HG02885 (cell line): ENCODE measurements at regions not wholly inside any gene's neighbourhood (a gene's known extent, or its start where the extent isn't known, plus 50 kb on each side); places are given as distances from the start of the nearest gene placed in this dataset.
A peak's percentile ranks its signal among the peaks of the same experiment; 100 is the strongest.
"Not testable (repeated sequence)": the region's sequence is repeated elsewhere in the genome, so short reads cannot be mapped to it uniquely, and the experiment has no call there.

Source experiments
- ATAC-seq: cut with Tn5 transposase; IDR thresholded peaks from one replicate; pipeline ENCODE4 v1.9.1; 2021; ENCODE audit warnings: mild to moderate bottlenecking; ENCODE audit not compliant: unreplicated experiment, poor library complexity

DNA sequence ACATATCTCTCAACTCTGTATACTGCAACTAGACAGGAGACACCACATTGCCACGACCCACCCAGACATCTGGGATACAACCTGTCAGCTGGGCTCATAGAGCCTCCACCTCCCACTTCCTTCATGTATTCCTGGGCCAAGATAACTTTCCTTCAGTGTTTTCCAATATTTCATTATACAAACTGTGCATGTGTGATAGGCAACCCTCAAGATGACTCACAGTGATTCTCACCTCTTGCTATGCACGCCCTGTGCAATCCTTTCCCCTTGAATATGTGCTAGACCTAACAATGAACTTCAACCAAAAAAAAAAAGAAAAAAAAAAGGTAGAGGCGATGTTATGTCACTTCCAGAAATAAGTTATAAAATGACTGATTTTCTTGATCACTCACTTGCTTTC is 138.0 kb upstream of the ALCAM start:
- no peak for ATAC-seq

DNA sequence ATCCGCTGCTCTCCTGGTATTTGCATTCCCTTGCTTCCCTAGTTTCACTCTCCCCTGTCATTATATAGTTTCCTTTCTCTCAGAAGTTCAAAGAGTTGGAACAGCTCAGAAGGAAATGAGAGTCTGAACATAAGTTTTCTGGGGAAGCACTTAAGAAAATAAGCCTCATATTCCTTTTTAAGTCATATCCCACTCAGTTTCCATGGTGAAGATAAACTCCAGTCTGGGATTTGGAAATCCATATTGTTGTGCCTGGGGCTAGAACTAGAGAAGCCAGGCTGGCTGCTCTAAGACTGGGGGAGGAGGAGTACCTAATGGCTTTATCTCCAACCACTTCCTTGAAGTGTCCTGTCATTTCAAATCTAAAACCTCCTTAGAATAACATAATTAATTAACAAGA is 134.2 kb upstream of the ALCAM start:
- ATAC-seq, result no peak

DNA sequence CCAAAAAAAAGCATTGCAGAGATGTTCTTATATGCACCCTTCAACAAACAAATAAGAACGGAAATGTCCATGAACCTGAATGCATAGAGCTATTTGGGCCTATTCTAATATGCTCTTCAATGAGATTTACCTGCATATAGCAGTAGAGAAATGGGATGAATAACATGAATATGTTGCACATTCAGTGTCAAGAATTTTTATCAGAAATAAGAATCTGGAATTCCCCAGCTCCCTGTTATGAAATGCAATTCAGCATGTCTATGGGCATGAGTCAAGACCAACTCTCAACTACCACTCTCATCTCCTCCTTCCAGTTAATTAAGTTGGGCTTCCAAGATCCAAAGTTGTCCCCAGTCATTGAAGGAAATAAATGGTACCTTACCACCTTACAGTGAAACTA is 133.7 kb upstream of the ALCAM start:
- ATAC-seq, result no peak

DNA sequence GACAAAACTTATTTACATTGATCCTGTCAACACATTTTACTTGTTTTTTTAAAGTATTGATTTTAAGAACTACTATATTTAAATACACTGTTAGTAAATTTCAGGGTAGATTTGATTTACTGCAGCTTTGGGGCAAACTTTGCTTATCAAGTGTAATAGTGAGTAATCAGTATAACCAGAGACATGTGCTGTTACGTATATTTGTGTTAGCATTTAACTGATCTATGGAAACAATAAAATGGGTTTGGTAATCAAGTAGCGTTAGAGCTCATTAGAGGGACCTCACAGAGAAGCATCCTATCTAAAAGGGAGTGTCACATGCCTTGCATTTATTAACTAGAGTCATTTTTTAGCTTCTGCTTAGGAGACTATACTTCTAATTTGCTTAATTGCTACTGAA is 131.5 kb upstream of the ALCAM start:
- ATAC-seq, result no peak

DNA sequence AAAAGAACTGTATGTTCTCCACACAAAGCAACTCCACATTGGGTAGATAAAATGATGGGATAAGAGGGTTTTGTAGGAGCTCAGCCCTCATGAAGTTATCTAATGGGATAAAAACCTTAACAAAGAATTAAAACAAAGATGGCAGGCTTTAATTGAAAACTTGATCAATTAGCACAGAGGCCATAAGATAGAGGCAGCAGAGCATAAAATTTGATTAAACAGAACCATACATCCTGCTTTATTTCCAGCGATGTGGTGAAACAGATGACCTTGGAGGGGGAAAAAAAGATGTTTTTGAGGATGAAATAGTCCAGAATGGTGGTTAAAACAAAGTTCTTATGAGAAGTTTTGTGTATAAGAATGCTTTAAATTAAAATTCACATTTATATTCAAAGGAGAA is 130.9 kb upstream of the ALCAM start:
- no peak for ATAC-seq

DNA sequence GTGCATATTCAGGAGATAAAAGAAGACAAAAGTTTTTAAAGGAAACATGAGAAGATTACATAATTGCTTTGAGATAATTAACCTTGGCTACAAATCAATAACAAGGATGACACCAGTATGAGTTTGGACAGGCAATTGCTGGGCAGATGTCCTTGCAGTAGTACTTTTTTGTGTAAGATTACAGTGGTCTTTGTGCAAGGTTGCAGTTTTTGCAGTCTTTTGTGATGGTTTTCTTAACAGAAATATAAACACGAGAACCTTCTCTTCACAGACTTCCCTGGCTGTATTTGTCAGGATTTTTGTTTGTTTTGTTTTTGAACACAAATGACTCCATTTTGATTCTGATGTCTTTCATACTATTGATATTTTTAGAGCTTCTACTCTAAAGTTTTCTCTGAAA is 128.3 kb upstream of the ALCAM start:
- ATAC-seq, result no peak

DNA sequence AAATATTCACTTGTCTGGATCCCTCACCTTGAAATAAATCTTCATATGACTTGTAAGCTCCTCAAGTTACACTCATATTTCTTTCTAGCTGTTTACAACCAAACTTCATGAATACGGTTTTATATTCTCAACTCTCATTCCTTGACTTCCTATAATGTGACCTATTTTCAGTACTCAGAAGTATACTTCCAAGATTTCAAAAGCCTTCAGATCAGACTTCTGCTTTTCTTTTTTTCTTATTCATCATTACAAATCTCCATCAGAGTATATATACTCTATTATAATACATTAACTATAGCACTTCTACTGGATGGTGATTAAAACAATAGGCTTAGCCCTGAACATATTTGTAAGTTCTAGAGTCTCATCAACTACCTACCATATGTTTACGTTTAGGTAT is 123.6 kb upstream of the ALCAM start:
- no peak for ATAC-seq

DNA sequence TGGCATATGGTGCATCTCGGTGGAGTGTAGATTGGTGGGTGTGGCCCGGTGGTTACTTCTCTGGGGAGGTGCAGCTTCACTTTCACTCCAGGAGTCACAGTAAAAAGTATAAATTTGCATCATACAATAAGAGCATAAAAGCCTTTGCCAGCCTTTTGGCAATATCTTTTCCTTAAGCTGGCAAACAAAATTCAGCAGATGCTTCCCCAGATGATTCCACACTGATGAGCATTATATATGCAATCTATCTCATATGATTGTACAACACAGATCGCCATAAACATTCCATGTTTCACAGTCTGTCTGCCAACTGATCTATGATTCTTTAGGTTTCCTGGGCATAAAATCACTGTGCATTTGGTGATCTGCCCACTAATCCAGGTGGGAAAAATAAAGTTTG is 120.2 kb upstream of the ALCAM start:
- no peak for ATAC-seq

DNA sequence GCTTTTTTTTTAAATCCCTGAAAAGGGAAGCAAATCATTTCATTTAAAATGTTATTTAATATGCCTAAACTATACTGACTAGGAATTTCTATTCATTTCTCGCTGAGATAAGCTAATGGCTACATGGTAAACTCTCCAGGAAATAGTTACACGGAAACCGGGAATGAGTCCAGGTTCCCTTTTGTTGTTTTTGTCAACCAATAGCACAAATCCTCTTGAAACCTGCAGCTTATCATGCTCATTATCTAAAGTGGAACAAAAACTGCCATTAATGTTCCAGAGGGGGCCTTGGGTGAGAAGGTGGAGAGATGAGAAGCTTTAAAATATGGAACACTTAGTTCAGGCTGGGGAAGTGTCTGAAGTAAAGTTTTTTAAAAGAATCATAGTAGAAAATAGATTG is 113.5 kb upstream of the ALCAM start:
- no peak for ATAC-seq

DNA sequence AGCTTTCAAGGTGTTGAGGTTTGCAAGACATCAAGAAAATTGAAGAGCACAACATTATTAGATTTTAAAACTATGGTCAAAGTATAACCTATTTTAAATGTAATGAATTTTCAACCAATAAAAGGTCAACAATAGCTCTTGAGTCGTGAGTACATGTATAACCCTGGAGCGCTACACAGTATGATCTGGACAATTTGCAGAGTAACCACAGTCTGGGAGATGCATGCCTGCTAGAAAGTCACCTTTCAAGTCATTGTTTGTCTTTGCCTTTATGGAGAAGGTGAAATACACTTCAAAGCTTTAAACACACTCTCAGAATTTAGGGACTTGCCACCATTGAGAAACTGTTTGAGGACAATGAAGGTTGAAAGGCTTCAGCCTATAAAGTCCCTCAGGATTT is 112.6 kb upstream of the ALCAM start:
- no peak for ATAC-seq

DNA sequence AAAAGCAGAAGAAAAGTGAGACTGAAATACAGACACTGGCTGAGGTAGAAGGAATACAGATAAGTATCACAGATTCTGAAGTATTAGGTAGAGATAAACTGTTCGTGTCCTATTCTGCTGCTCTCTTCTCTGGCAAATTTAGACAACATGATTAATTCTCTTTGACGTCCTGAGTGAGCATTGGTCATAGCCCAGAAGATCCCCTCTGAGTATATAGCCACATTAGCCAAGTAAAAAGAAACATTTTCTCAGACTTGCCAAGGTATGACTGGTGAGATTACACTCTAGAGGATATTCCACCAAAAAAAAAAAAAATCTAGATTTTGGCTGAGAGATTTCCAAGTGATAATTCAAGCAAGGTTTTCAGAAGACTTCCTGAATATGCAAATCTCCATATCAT is 111.4 kb upstream of the ALCAM start:
- ATAC-seq, result no peak

DNA sequence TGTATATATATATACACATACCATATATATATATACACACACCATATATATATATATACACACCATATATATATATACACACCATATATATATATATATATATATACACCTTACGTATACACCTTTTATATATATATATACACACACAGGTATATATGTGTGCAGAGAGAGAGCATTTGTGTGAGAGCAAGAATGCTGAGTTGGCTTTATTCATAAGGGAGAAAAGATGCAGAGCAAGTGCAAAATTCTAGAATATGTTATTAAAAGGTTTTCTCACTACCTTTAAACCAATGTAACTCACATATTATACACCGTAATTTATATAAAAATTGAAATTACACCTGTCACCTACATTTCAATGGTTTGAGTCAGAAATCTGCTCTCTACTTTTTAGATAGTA is 107.2 kb upstream of the ALCAM start:
- no peak for ATAC-seq

DNA sequence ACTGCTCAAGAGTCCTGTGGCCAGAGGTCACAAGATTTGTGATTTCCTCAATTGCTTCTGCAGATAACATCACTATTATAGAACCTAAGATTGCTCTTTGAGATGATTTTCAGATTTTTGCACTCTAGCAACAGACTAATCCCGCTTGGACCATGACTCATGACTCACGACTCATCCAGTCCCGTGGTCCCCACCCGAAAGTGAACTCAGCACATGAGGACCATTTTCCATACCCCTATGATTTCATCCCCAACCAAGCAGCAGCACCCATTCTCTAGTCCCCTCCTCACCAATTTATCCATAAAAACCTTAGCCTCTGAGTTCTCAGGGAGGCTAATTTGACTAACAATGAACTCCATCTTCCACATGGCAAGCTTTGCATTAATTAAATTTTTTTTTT is 106.3 kb upstream of the ALCAM start:
- no peak for ATAC-seq

DNA sequence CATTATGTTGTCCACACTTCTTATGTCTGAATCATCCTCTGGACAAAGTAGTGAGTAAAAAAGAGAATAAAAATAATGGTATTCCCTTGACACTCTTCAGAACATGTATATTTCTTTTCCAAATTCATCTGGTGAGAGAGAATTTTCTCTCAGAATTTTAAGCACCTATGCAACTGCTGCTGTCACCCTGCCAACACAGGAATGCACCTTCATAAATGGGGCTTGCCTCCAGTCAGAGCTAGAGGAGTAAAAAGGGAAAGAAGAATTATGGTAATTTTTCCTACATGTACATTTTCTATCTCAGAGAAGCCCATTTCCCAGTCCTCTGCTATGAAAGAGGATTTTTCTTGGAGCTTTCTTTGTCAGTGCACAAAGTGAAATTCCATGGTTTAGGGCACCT is 92.2 kb upstream of the ALCAM start:
- ATAC-seq, result no peak

DNA sequence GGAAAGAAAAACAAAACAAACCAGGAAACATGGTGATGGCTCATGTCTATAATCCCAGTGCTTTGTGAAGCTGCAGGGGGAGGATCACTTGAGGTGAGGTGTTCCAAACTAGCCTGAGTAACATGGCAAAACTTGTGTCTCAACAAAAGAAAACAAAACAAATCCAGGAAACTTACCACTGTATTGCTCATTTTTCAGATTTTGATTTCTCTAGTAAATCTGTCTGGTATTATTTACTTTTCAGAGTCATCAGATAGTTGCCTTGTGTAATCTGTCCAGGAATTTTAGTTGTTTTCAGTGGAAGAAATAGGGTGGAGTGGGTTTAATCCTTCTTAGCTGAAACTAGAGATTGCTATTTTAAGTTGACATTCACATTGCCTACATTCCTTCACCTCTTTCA is 91.8 kb upstream of the ALCAM start:
- no peak for ATAC-seq

DNA sequence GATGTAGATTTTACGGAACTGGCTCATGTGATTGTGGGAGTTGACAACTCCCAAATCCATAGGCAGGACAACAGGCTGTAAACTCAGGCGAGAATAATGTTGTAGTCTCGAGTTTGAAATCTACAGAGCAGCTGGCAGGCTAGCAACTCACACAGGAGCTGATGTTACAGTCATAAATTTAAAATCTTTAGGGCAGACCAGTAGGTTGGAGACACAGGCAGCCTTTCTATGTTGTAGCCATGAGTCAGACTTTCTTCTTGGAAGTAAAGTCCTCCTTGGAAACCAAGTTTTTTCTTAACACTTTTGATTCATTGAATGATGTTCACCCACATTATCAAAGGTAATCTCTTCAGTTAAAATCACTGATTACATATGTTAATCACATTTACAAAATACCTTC is 89.1 kb upstream of the ALCAM start:
- no peak for ATAC-seq

DNA sequence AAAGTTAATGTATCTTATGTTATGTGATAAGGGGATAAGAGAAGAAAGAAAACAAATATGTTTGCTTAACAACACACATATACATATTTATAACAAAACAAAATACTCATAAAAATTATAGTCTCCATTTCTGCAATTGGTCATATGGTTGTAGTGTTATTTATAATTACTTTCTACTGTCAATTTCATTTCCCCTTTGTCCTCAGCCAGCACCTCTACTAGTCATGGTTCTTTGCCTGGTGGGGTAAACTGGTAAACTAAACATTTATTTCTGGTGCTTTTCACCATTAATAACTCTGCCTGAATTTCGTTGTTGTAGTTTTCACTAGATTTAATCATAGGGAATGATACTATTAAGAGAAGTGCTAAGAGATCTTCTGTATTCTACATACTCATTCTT is 88.0 kb upstream of the ALCAM start:
- ATAC-seq, result peak; percentile 63

DNA sequence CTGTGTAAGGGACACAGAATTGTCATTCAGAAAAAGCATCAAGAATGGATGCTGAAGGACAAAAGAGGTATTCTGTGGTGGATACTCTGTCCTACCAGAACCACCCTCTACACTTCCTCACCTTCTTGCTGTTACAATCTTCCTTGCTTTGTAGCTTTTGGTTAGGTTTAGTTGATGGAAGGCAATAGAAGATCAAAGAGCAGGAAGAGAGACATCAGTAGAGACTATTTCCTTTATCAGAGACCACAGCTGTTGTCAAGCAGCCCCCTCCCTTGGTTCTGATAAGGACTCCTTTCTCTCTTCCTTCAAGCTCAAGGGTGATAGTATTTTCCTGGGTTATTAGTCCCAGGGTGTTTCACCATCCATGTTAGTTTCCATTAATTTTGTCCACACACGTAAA is 84.7 kb upstream of the ALCAM start:
- no peak for ATAC-seq

DNA sequence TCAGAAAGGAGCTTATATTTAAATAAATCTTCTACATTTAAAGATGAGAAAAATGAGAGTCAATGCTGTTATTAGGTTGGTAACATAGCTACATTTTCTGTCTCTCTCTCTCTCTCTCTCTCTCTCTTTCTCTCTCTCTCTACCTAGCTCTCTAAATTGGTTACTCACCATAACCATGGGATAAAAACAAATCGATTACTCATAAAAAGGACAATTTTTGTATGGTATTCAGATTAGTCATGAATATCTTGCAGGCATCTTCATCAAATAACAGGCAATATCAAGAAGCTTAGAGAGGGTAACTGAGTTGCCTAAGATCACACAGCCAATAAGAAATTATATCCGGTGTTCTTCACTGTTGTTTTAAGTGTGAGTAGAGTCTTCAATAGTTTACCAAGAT is 81.8 kb upstream of the ALCAM start:
- no peak for ATAC-seq

DNA sequence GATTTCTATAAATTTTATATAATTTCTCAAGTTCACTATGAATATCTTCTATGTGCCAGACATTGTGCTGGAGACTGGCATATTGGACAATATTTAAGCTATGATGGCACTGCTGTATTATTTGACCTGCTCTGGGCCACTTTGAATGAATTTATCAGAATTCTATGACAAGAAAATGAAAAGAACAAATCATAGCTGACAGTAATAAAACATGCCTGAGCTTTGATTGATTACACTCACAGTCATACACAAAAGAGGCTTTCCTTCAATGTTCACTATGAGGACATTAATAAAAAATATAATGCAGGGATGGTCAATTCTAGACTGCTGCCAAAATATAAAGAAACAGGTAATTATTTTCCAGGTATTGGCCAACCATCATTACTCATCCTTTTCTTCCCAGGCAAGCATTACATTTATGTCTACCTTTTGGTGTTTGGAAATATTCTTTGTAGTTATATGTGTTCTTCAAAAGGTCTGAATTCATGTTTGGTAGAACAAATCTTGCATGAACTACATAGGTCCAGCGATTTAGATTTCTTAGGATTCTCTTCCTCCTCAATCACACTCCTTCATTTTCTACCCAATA is 81.0 kb upstream of the ALCAM start:
- no peak for ATAC-seq

DNA sequence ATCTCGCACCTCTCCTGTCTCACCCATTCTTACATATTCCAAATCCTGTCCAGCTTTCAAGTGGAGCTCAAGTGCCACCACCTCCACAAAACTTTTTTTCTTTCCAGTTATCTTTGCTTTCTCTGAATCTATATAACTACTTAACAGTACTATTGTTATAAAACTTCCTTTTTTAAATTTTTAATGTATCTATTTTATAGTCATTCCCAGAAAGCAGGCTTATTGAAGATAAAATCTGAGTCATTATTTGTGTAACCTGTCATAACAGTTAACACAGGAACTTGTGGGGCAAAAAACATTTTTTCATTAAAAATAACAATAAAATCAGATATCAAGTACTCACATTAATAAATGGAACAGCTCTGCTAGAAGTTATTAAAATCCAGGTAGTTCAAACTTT is 73.3 kb upstream of the ALCAM start:
- no peak for ATAC-seq

DNA sequence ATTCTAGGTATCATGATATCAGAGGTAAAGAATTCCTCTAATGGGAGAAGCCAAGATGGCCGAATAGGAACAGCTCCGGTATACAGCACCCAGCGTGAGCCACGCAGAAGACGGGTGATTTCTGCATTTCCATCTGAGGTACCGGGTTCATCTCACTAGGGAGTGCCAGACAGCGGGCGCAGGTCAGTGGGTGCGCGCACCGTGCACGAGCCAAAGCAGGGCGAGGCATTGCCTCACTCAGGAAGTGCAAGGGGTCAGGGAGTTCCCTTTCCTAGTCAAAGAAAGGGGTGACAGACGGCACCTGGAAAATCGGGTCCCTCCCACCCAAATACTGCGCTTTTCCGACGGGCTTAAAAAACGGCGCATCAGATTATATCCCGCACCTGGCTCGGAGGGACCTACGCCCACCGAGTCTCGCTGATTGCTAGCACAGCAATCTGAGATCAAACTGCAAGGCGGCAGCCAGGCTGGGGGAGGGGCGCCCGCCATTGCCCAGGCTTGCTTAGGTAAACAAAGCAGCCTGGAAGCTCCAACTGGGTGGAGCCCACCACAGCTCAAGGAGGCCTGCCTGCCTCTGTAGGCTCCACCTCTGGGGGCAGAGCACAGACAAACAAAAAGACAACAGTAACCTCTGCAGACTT is 70.4 kb upstream of the ALCAM start:
- ATAC-seq, result not testable (repeated sequence)

DNA sequence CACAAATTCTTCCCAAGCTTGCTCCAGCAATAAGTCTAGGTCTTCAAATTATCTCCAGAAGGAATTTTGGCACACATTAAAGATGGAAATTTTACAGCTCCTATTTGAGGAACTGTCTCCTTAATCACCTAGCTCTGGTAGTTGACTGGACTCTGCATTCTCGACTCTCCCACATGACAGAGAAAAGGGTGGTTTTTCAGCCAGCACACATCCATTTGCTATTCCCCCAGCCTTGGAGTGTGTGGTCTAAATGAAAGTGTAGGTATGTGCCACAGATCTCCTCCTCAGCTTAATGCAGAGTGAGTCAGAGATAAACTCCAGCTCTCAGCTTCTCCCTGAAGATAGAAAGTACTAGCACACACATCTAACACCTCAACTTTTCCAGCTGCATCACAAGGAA is 62.2 kb upstream of the ALCAM start:
- ATAC-seq, result no peak
